ENCODE measurements at regions not wholly inside any gene's neighbourhood (a gene's known extent, or its start where the extent isn't known, plus 50 kb on each side); places are given as distances from the start of the nearest gene placed in this dataset.
"Not testable (repeated sequence)": the region's sequence is repeated elsewhere in the genome, so short reads cannot be mapped to it uniquely, and the experiment has no call there.

- no peak overlapping the region for H3K4me3 ChIP-seq (ENCODE audit: low read length)
- H3K36me3 ChIP-seq (ENCODE audit: control insufficient read depth, insufficient read depth, low read length) = no peaks in the 10 kb centered on the region
- H3K27me3 ChIP-seq (ENCODE audit: control insufficient read depth, insufficient read depth, low read length) = no peaks in the 10 kb centered on the region
- no peak overlapping the region for H3K27ac ChIP-seq (ENCODE audit: low read depth, low read length)
- no peaks in the 10 kb centered on the region for H3K4me1 ChIP-seq (ENCODE audit: control insufficient read depth, insufficient read depth, low read length)
- no peak overlapping the region for H3K9ac ChIP-seq (ENCODE audit: low read length)
These were observed 158.0 kb downstream of the ENC1 start for GRCh38 chr5:74482523-74482922.

DNA sequence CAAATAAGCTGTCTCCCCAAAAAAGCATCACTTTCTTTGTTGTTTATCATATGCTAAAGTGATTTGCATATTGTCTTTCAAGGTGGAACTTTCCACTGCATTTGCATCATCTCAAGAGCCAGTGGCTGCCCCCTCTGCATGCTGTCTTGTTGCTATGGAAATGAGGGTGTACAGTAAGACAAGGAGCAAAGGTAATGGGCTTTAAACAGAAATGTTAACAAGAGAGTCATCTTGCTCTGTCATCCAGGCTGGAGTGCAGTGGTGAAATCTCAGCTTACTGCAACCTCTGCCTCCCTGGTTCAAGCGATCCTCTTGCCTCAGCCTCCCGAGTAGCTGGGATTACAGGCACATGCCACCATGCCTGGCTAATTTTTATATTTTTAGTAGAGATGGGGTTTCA, 159.2 kb downstream of the ENC1 start:
- H3K9ac ChIP-seq (ENCODE audit: low read length); H3K4me1 ChIP-seq (ENCODE audit: control insufficient read depth, insufficient read depth, low read length); H3K4me3 ChIP-seq (ENCODE audit: low read length); H3K27ac ChIP-seq (ENCODE audit: low read depth, low read length); H3K36me3 ChIP-seq (ENCODE audit: control insufficient read depth, insufficient read depth, low read length); H3K27me3 ChIP-seq (ENCODE audit: control insufficient read depth, insufficient read depth, low read length): not testable (repeated sequence)

- Histone ChIP-seq H3K36me3 (ENCODE audit: control insufficient read depth, insufficient read depth, low read length) (no peaks in the 10 kb centered on the region), H3K9ac (ENCODE audit: low read length) (no peak overlapping the region), H3K4me3 (ENCODE audit: low read length) (no peak overlapping the region), H3K27ac (ENCODE audit: low read depth, low read length) (no peak overlapping the region), H3K4me1 (ENCODE audit: control insufficient read depth, insufficient read depth, low read length) (no peaks in the 10 kb centered on the region), H3K27me3 (ENCODE audit: control insufficient read depth, insufficient read depth, low read length) (no peaks in the 10 kb centered on the region)
These were observed 160.3 kb downstream of the ENC1 start for GRCh38 chr5:74480201-74480600.

DNA sequence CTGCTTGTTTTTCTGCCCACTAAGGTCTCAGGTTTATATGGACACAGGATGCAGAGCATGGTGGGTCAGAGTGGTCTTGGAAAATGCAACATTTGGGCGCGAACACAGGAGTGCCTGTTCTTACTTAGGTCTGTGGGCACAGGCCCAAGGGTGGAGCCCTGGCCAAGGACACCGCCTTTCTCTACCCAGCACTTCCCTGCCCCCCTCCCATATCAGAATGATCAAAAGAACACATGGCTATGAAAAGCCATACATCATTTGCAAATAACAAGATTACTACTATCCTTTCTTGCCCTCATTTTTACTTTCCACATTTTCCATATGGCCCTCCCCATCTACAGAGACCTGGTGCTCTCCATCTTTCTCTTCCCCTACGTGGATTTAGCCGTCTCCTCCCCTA, 162.2 kb downstream of the ENC1 start:
- no peak overlapping the region for H3K9ac ChIP-seq (ENCODE audit: low read length)
- H3K27me3 ChIP-seq (ENCODE audit: control insufficient read depth, insufficient read depth, low read length) = no peaks in the 10 kb centered on the region
- H3K36me3 ChIP-seq (ENCODE audit: control insufficient read depth, insufficient read depth, low read length) = no peaks in the 10 kb centered on the region
- no peak overlapping the region for H3K4me3 ChIP-seq (ENCODE audit: low read length)
- no peak overlapping the region for H3K27ac ChIP-seq (ENCODE audit: low read depth, low read length)
- no peaks in the 10 kb centered on the region for H3K4me1 ChIP-seq (ENCODE audit: control insufficient read depth, insufficient read depth, low read length)

GRCh38 chr5:74477761-74478160, 162.8 kb downstream of the ENC1 start:
- no peaks in the 10 kb centered on the region for H3K27me3 ChIP-seq (ENCODE audit: control insufficient read depth, insufficient read depth, low read length)
- H3K4me1 ChIP-seq (ENCODE audit: control insufficient read depth, insufficient read depth, low read length) = no peaks in the 10 kb centered on the region
- H3K27ac ChIP-seq (ENCODE audit: low read depth, low read length) = no peak overlapping the region
- H3K36me3 ChIP-seq (ENCODE audit: control insufficient read depth, insufficient read depth, low read length) = no peaks in the 10 kb centered on the region
- H3K9ac ChIP-seq (ENCODE audit: low read length) = no peak overlapping the region
- no peak overlapping the region for H3K4me3 ChIP-seq (ENCODE audit: low read length)

DNA sequence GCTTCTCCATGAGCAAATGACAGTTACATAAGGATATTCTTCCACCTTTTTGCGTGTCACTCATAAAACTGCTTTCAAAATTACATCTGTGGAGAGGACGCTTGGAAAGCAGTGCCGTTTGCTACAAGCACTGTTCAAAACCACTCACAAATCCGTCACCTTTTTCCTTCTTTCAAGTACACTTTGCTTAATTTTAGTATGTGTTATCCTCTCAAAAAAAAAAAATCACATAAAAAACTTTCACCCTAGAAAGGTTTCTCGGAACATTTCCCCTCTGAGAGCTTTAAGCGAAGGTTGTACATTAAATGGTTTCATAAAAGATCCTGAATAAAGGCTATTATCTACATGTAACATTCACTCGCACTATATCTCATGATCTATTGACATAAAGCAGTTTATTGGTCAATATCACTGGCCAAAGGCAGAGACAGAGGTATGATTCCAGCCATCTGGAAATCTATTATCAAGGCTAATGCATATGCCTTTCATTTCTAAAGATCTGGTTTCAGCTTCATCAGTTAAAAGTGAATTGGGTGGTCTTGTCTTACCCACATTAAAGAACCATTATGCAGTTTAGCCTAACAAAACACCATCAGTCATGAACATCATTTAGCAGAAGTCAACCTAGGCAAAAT, 163.6 kb downstream of the ENC1 start:
- Histone ChIP-seq H3K27ac (ENCODE audit: low read depth, low read length) (no peak overlapping the region), H3K4me1 (ENCODE audit: control insufficient read depth, insufficient read depth, low read length) (no peaks in the 10 kb centered on the region), H3K9ac (ENCODE audit: low read length) (no peak overlapping the region), H3K4me3 (ENCODE audit: low read length) (no peak overlapping the region), H3K27me3 (ENCODE audit: control insufficient read depth, insufficient read depth, low read length) (no peaks in the 10 kb centered on the region), H3K36me3 (ENCODE audit: control insufficient read depth, insufficient read depth, low read length) (no peaks in the 10 kb centered on the region)

DNA sequence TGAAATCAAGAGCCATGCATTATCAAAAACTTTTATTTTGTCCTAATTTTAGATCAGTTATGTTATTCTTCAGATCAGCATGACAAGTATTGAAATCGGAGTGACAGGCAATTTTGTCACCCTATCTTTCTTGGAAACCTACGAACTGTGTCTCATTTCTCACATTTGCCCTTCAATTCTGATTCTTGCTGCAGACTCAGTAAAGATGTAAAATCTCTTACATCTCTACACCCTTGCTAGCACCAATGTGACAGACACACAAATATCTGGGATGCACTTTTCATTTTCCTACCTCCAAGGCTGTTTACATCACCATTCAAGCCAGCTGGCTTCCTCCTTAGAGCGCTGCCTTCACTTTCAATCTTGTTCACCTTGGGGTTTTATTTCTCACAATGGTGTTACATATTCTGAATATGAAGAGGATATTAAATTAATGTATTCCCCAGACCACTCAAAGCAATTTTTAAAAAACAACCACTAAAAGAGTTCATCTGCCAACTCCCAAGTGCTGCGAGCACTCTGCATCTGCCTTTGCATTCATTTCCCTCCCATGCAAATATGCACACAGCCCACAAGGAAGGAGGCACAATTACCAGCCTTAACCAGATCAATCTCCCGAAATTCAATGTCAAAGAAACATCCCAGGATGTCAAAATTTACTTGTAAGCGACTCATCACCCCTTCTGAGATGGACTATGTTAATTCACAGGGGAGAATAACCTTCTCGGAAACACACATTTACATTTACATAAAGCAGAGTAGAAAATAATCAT, 164.3 kb downstream of the ENC1 start:
- Histone ChIP-seq H3K27me3 (ENCODE audit: control insufficient read depth, insufficient read depth, low read length) (no peaks in the 10 kb centered on the region), H3K27ac (ENCODE audit: low read depth, low read length) (no peak overlapping the region), H3K36me3 (ENCODE audit: control insufficient read depth, insufficient read depth, low read length) (no peaks in the 10 kb centered on the region), H3K4me1 (ENCODE audit: control insufficient read depth, insufficient read depth, low read length) (no peaks in the 10 kb centered on the region), H3K4me3 (ENCODE audit: low read length) (no peak overlapping the region), H3K9ac (ENCODE audit: low read length) (no peak overlapping the region)

GRCh38 chr5:74471875-74472274, 168.7 kb downstream of the ENC1 start:
- H3K4me1 ChIP-seq (ENCODE audit: control insufficient read depth, insufficient read depth, low read length) = no peaks in the 10 kb centered on the region
- H3K27me3 ChIP-seq (ENCODE audit: control insufficient read depth, insufficient read depth, low read length) = no peaks in the 10 kb centered on the region
- no peak overlapping the region for H3K9ac ChIP-seq (ENCODE audit: low read length)
- H3K27ac ChIP-seq (ENCODE audit: low read depth, low read length) = no peak overlapping the region
- no peaks in the 10 kb centered on the region for H3K36me3 ChIP-seq (ENCODE audit: control insufficient read depth, insufficient read depth, low read length)
- no peak overlapping the region for H3K4me3 ChIP-seq (ENCODE audit: low read length)

DNA sequence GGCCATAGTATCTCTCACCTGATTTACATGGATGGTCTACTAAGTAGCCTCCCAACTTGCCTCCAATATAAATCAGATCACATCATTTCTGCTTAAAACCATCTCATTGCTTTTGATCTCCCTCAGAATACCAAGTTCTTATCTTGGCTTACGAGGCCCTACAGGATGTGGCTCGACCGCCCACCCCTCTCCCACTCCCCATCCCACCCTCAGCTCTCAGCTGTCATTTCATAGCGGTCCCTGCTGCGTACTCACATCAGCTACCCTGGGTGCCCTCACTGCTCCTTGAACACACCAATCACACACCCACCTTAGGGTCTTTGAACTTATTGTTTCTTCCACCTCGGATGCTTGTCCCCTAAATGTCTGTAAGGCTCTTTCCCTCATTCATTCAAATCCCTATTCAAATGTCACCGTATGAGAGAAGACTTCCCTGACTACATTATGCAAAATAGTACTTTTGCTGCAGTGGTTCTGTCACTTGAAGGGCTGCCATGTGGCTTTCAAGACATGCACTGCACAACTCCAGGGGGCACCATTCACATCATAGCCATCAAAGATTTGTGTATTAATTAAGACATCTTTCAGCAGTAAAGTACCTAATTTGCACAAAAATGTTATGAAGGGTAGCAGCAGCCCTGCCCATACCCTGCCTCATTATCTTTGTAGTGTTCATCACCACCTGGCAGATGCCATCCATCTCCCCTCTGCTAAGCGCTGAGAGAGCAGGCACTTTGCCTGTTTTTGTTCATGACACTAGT, 171.1 kb downstream of the ENC1 start:
- Histone ChIP-seq H3K9ac (ENCODE audit: low read length) (no peak overlapping the region), H3K4me3 (ENCODE audit: low read length) (no peak overlapping the region), H3K36me3 (ENCODE audit: control insufficient read depth, insufficient read depth, low read length) (no peaks in the 10 kb centered on the region), H3K27ac (ENCODE audit: low read depth, low read length) (no peak overlapping the region), H3K27me3 (ENCODE audit: control insufficient read depth, insufficient read depth, low read length) (no peaks in the 10 kb centered on the region), H3K4me1 (ENCODE audit: control insufficient read depth, insufficient read depth, low read length) (no peaks in the 10 kb centered on the region)

DNA sequence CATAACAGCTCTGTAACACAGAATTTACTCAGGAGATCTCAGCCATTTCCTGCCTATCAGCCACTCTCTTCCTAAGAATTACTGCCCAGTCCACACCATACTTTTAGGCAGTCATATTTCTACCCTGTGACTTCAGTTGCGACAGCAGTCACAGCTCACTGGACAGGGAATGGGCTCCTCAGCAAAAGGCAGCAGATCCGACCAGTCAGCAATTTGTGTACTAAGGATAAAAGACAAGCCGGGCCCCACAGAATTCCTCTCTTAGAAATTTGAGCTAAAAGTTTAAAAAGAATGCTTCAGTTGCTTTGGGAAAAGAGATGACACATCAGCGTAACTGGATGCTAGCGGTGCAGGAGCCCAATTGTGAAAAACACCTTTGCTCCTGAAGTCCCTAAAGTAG, 172.1 kb downstream of the ENC1 start:
- Histone ChIP-seq H3K27ac (ENCODE audit: low read depth, low read length) (no peak overlapping the region), H3K27me3 (ENCODE audit: control insufficient read depth, insufficient read depth, low read length) (no peaks in the 10 kb centered on the region), H3K4me1 (ENCODE audit: control insufficient read depth, insufficient read depth, low read length) (no peaks in the 10 kb centered on the region), H3K9ac (ENCODE audit: low read length) (no peak overlapping the region), H3K4me3 (ENCODE audit: low read length) (no peak overlapping the region), H3K36me3 (ENCODE audit: control insufficient read depth, insufficient read depth, low read length) (no peaks in the 10 kb centered on the region)

DNA sequence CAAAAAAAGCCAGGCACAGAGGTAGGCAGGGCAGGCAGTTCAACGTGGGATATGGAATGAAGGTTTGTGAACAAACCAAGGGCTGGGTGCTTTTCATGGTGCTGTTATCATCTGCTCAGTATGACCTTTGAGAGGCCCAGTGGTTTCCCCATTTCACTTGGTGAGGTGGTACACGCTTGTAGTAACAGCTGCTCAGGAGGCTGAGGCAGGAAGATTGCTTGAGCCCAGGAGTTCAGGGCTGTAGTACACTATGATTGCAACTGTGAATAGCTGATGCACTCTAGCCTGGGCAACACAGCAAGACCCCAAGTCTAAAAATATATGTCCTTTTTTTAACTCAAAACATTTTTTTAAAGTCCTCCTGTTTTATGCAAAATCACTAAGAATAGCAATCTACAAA, 174.8 kb downstream of the ENC1 start:
- no peak overlapping the region for H3K4me3 ChIP-seq (ENCODE audit: low read length)
- no peaks in the 10 kb centered on the region for H3K27me3 ChIP-seq (ENCODE audit: control insufficient read depth, insufficient read depth, low read length)
- H3K4me1 ChIP-seq (ENCODE audit: control insufficient read depth, insufficient read depth, low read length) = no peaks in the 10 kb centered on the region
- no peak overlapping the region for H3K9ac ChIP-seq (ENCODE audit: low read length)
- H3K27ac ChIP-seq (ENCODE audit: low read depth, low read length) = no peak overlapping the region
- H3K36me3 ChIP-seq (ENCODE audit: control insufficient read depth, insufficient read depth, low read length) = no peaks in the 10 kb centered on the region

DNA sequence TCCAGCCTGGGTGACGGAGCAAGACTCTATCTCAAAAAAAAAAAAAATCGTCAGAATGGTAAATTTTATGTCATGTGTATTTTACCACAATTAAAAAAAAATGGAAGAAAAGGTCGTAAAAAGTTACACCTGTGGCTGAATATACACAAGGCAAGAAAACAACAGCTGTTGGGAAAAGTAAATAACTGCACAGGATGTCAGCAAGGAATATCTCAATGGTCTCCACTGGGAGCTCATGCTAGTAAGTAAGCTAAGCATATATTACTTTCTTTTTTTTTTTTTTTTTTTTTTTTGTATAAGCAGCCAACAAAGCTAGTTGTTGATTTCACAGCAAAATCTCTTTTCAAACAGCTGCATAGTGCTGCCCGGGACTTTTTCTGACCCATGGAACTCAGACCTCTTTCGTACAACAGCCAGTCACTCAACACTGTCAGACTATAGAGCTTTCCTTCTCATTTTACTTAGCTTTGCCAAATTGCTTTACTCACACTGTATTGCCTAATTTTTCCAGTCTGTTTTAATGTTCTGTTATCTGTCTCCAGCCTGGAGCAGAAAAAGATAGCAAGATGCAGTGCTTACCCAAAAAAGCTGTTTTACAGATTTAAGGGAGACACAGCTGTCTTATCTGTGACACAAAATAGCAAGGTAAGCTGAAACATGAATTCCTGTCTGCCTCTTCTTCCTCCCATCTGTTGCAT, 175.9 kb downstream of the ENC1 start:
- H3K9ac ChIP-seq (ENCODE audit: low read length) = no peak overlapping the region
- H3K36me3 ChIP-seq (ENCODE audit: control insufficient read depth, insufficient read depth, low read length) = no peaks in the 10 kb centered on the region
- H3K27ac ChIP-seq (ENCODE audit: low read depth, low read length) = no peak overlapping the region
- H3K4me1 ChIP-seq (ENCODE audit: control insufficient read depth, insufficient read depth, low read length) = no peaks in the 10 kb centered on the region
- no peaks in the 10 kb centered on the region for H3K27me3 ChIP-seq (ENCODE audit: control insufficient read depth, insufficient read depth, low read length)
- H3K4me3 ChIP-seq (ENCODE audit: low read length) = no peak overlapping the region

Data from rectal smooth muscle tissue (tissue), 1 donor.